ENCODE measurements at regions not wholly inside any gene's neighbourhood (a gene's known extent, or its start where the extent isn't known, plus 50 kb on each side); places are given as distances from the start of the nearest gene placed in this dataset.

DNA sequence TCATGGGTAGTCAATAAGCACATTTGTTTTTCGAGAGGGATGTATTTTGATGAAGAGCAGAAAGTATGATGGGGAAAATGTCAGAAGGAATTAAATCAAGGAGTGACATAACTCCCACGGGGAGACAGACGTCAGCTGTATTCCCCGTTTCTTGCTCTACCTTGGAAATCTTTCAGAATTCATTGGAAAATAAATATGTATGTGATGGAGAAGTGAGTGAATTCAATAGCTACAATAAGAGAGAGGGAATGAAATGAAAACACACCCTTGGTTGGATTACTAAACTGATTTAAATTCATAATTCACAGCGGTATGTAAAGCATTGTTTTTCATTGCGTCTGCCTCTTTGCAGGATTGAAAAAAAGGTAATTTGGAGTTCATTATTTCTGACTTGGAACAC, 209.7 kb upstream of the KLF4 start:
- no peak for DNase-seq (ENCODE audit: low spot score)
- TF ChIP-seq, protein P1, sequence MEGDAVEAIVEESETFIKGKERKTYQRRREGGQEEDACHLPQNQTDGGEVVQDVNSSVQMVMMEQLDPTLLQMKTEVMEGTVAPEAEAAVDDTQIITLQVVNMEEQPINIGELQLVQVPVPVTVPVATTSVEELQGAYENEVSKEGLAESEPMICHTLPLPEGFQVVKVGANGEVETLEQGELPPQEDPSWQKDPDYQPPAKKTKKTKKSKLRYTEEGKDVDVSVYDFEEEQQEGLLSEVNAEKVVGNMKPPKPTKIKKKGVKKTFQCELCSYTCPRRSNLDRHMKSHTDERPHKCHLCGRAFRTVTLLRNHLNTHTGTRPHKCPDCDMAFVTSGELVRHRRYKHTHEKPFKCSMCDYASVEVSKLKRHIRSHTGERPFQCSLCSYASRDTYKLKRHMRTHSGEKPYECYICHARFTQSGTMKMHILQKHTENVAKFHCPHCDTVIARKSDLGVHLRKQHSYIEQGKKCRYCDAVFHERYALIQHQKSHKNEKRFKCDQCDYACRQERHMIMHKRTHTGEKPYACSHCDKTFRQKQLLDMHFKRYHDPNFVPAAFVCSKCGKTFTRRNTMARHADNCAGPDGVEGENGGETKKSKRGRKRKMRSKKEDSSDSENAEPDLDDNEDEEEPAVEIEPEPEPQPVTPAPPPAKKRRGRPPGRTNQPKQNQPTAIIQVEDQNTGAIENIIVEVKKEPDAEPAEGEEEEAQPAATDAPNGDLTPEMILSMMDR (IDR thresholded peaks at IDR 0.05; ENCODE audit: extremely low read depth, missing control alignments) = no peak

DNA sequence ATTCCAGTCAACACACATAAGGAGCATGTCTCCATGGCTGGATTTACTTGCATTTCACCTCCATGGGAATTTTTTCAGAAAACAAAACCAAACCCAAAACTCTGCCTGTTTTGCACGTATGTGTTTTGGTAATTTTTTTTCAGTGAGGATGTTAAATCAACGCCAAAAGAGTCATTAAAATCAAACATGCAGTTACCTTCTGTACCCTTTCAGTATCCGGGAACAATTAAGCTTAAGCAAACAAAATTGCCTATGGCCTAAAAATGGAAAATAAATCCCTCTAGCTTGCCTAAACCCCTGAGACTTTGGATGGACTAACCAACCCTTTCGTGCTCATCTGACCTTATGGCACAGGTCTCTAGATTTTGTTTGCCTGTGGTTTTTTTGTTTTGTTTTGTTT, 209.2 kb upstream of the KLF4 start:
- no peak for DNase-seq (ENCODE audit: low spot score)
- TF ChIP-seq, protein P1 (IDR thresholded peaks at IDR 0.05; ENCODE audit: extremely low read depth, missing control alignments) = no peak

DNA sequence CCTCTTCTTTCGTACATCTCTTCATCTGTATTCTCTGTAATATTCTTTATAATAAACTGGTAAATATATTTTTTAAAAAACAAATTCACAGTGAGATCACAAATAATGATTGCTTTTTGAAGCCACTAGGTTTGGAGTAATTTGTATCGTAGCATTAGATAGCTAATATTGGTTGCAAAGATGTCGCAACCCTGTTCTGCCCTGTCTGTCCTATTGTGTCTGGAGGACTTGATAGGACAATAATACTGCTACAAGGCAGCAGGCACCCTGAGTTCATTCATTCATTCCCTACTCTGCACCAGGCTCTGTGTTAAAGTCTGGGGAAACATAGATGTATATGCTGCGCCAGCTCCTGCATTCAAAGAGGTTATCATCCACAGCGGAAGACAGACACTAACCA, 206.7 kb upstream of the KLF4 start:
- TF ChIP-seq, protein P1 (IDR thresholded peaks at IDR 0.05; ENCODE audit: extremely low read depth, missing control alignments) = no peak
- DNase-seq (ENCODE audit: low spot score) = no peak

DNA sequence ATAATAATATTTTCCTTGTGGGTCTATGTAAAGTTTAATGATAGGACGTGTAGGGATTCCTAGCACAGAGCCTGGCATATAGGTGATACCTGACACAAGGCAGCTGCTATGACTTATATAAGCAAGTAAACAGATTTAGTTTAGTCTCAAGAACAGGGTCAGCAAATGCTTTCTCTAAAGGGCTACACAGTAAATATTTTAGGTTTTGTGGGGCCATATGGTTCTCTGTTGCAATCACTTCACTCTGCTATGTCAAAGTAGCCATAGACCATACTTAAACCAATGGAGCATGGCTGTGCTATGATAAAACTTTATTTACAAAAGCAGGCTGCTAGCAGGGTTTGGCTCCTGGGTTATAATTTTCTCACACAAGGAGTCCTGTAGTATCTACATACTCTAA, 204.8 kb upstream of the KLF4 start:
- DNase-seq (ENCODE audit: low spot score) = no peak
- TF ChIP-seq, protein P1 (IDR thresholded peaks at IDR 0.05; ENCODE audit: extremely low read depth, missing control alignments) = no peak

DNA sequence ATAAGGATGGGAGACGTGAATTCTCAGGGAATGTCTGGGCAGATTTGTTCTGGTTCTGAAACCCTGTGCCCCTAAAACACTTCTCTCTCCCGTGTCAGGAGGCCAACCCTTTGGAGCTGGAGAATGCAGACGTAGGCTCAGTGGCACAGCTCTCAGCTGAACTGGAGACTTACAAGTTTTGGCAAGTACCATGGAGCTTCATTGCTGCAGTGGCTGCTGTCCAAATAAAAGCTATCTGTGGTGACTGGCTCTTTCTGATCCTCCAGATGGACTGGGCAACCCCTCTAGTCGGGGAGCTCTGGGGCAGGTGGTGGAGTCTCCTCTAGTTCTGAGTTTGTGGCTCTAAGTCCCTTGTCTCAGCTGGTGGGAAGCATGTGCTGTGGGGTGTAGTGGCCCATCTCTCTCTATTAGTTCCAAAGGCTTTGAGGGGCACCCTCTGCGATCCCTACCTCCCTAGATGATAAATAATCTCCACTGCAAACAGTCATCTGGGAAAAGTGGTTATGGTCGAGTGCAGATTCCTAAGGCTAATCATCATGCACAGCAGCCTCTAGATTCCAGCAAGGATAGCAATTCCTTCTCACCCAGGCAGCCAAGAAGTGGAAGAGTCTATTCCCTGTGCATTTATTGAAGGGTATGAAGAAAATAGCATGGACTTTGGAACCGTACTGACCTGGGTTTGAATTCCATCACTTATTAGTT, 204.2 kb upstream of the KLF4 start:
- TF ChIP-seq, protein P1 (IDR thresholded peaks at IDR 0.05; ENCODE audit: extremely low read depth, missing control alignments) = no peak
- no peak for DNase-seq (ENCODE audit: low spot score)

DNA sequence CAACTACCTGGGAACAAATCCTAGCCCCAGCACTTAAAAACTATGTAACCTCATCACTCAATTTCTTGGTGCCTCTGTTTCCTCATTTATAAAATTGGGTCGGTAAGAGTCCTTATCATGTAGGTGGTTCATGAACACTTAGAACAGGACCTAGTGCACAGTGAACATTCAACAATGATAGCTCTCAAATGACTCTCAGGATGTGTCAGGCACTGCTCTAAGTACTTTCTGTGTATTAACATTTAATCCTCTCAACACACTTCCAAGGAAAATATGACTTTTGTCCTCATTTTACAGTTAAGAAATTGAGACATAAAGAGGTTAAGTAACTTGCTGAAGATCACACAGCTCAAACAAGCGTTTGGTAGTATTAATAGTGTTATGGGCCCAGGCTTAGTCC, 202.1 kb upstream of the KLF4 start:
- TF ChIP-seq, protein P1 (IDR thresholded peaks at IDR 0.05; ENCODE audit: extremely low read depth, missing control alignments) = no peak
- DNase-seq (ENCODE audit: low spot score) = no peak

DNA sequence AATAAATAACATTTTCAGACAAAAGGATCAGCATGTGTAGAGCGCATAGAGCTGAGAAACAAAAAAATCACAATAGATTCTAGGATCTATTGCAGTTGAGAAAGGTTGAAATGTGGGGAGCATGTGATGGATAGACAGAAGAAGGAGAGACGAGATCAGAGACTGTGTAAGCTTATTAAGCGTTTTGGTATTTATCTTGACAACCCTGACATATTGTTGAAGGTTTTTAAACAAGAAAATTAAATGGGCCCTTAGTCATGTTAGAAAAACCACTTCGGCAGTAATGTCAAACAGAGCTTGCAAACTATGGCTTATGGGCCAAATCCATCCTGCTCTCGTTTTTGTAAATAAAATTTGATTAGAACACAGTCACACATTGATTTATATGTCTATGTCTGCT, 200.5 kb upstream of the KLF4 start:
- DNase-seq (ENCODE audit: low spot score) = no peak
- TF ChIP-seq, protein P1 (IDR thresholded peaks at IDR 0.05; ENCODE audit: extremely low read depth, missing control alignments) = no peak
